Activated naive CD8-positive, alpha-beta T cell treated with anti-CD3 and anti-CD28 coated beads, Interleukin-2, amount 50 U/mL, for 24 hours (primary cell): ENCODE measurements at regions not wholly inside any gene's neighbourhood (a gene's known extent, or its start where the extent isn't known, plus 50 kb on each side); places are given as distances from the start of the nearest gene placed in this dataset.

Experiments
- ATAC-seq: fragments of 150-1000 bp; cut with Tn5 transposase; one replicate; pipeline ENCODE4 v1.10.0; 2021
- DNase-seq: peaks from one replicate; pipeline ENCODE4 v3.0.0; 2021
- H3K27ac Mint-ChIP-seq: one replicate; pipeline ENCODE4 v1.8.0; 2021; ENCODE audit warnings: mild to moderate bottlenecking, mixed read lengths
- H3K27me3 Mint-ChIP-seq: one replicate; pipeline ENCODE4 v1.8.0; 2021; ENCODE audit warnings: mixed read lengths
- H3K36me3 Mint-ChIP-seq: one replicate; pipeline ENCODE4 v1.8.0; 2021; ENCODE audit warnings: low read depth, mixed read lengths
- H3K4me1 Mint-ChIP-seq: one replicate; pipeline ENCODE4 v1.8.0; 2021; ENCODE audit warnings: mixed read lengths
- H3K4me3 Mint-ChIP-seq: one replicate; pipeline ENCODE4 v1.8.0; 2021; ENCODE audit warnings: mild to moderate bottlenecking, moderate library complexity, mixed read lengths
- H3K9me3 Mint-ChIP-seq: one replicate; pipeline ENCODE4 v1.8.0; 2021; ENCODE audit warnings: mixed read lengths

GRCh38 chr12:17361224-17361623, 728.8 kb downstream of the RERGL start:
- no peak overlapping the region for H3K4me3 Mint-ChIP-seq
- no peaks in the 10 kb centered on the region for H3K27me3 Mint-ChIP-seq
- no peaks in the 10 kb centered on the region for H3K4me1 Mint-ChIP-seq
- DNase-seq (no peak), ATAC-seq (no peak)
- no peak overlapping the region for H3K27ac Mint-ChIP-seq
- H3K36me3 Mint-ChIP-seq, result no peaks in the 10 kb centered on the region
- H3K9me3 Mint-ChIP-seq, result peaks cover 5% of the 10 kb centered on the region

- Mint-ChIP-seq H3K9me3 (no peaks in the 10 kb centered on the region), H3K4me1 (no peaks in the 10 kb centered on the region)
These were observed 731.2 kb downstream of the RERGL start for GRCh38 chr12:17358835-17359234.

GRCh38 chr12:17357396-17357795, 732.6 kb downstream of the RERGL start:
- ATAC-seq (no peak), DNase-seq (no peak)
- Mint-ChIP-seq H3K4me3 (no peak overlapping the region), H3K27me3 (no peaks in the 10 kb centered on the region), H3K4me1 (no peaks in the 10 kb centered on the region), H3K27ac (no peak overlapping the region), H3K9me3 (peaks cover 4% of the 10 kb centered on the region), H3K36me3 (no peaks in the 10 kb centered on the region)

More at GRCh38 chr12:17358835-17359234, 731.2 kb downstream of the RERGL start:
- DNase-seq (no peak), ATAC-seq (no peak)
- Mint-ChIP-seq H3K27ac (no peak overlapping the region), H3K27me3 (no peaks in the 10 kb centered on the region), H3K36me3 (no peaks in the 10 kb centered on the region), H3K4me3 (no peak overlapping the region)

- Mint-ChIP-seq H3K9me3 (peaks cover 14% of the 10 kb centered on the region), H3K27ac (no peak overlapping the region), H3K4me1 (no peaks in the 10 kb centered on the region), H3K4me3 (no peak overlapping the region), H3K27me3 (no peaks in the 10 kb centered on the region), H3K36me3 (no peaks in the 10 kb centered on the region)
- DNase-seq (no peak), ATAC-seq (no peak)
These were observed 737.8 kb downstream of the RERGL start for GRCh38 chr12:17352164-17352563.

- Mint-ChIP-seq H3K27ac (no peak overlapping the region), H3K4me3 (no peak overlapping the region), H3K36me3 (no peaks in the 10 kb centered on the region), H3K4me1 (no peaks in the 10 kb centered on the region), H3K9me3 (peaks cover 22% of the 10 kb centered on the region), H3K27me3 (no peaks in the 10 kb centered on the region)
- ATAC-seq, result no peak
- no peak for DNase-seq
These were observed 741.7 kb downstream of the RERGL start for GRCh38 chr12:17348311-17348710.

GRCh38 chr12:17344649-17345048, 738.7 kb upstream of the LMO3 start:
- H3K36me3 Mint-ChIP-seq, result no peaks in the 10 kb centered on the region
- no peaks in the 10 kb centered on the region for H3K4me1 Mint-ChIP-seq
- no peak overlapping the region for H3K4me3 Mint-ChIP-seq
- H3K9me3 Mint-ChIP-seq, result peaks cover 21% of the 10 kb centered on the region
- H3K27me3 Mint-ChIP-seq, result no peaks in the 10 kb centered on the region
- ATAC-seq (no peak), DNase-seq (no peak)
- no peak overlapping the region for H3K27ac Mint-ChIP-seq

GRCh38 chr12:17342381-17342961, 736.5 kb upstream of the LMO3 start:
- ATAC-seq, result no peak
- no peak overlapping the region for H3K27ac Mint-ChIP-seq
- H3K36me3 Mint-ChIP-seq, result no peaks in the 10 kb centered on the region
- no peak for DNase-seq
- H3K4me3 Mint-ChIP-seq, result no peak overlapping the region
- H3K27me3 Mint-ChIP-seq, result no peaks in the 10 kb centered on the region
- peaks cover 12% of the 10 kb centered on the region for H3K9me3 Mint-ChIP-seq
- H3K4me1 Mint-ChIP-seq, result no peaks in the 10 kb centered on the region

GRCh38 chr12:17335487-17335886, 729.5 kb upstream of the LMO3 start:
- no peak for DNase-seq
- Mint-ChIP-seq H3K4me3 (no peak overlapping the region), H3K4me1 (no peaks in the 10 kb centered on the region), H3K27ac (no peak overlapping the region), H3K36me3 (no peaks in the 10 kb centered on the region), H3K27me3 (no peaks in the 10 kb centered on the region), H3K9me3 (peaks cover 7% of the 10 kb centered on the region)
- no peak for ATAC-seq

- Mint-ChIP-seq H3K4me1 (no peaks in the 10 kb centered on the region), H3K36me3 (no peaks in the 10 kb centered on the region), H3K9me3 (peaks cover 7% of the 10 kb centered on the region), H3K4me3 (no peak overlapping the region), H3K27ac (no peak overlapping the region), H3K27me3 (no peaks in the 10 kb centered on the region)
- DNase-seq, result no peak
- no peak for ATAC-seq
These were observed 728.8 kb upstream of the LMO3 start for GRCh38 chr12:17334784-17335183.

GRCh38 chr12:17333287-17333686, 727.3 kb upstream of the LMO3 start:
- Mint-ChIP-seq H3K36me3 (no peaks in the 10 kb centered on the region), H3K9me3 (peaks cover 7% of the 10 kb centered on the region), H3K27ac (no peak overlapping the region), H3K4me1 (no peaks in the 10 kb centered on the region), H3K27me3 (no peaks in the 10 kb centered on the region), H3K4me3 (no peak overlapping the region)
- ATAC-seq, result no peak
- DNase-seq, result no peak

GRCh38 chr12:17326649-17327048, 720.7 kb upstream of the LMO3 start:
- Mint-ChIP-seq H3K27me3 (no peaks in the 10 kb centered on the region), H3K9me3 (peaks cover 7% of the 10 kb centered on the region), H3K4me1 (no peaks in the 10 kb centered on the region), H3K27ac (no peak overlapping the region), H3K4me3 (no peak overlapping the region), H3K36me3 (no peaks in the 10 kb centered on the region)
- DNase-seq (no peak), ATAC-seq (no peak)

GRCh38 chr12:17322090-17322489, 716.1 kb upstream of the LMO3 start:
- Mint-ChIP-seq H3K27ac (no peak overlapping the region), H3K36me3 (no peaks in the 10 kb centered on the region), H3K4me1 (no peaks in the 10 kb centered on the region), H3K9me3 (peaks cover 35% of the 10 kb centered on the region), H3K4me3 (no peak overlapping the region), H3K27me3 (no peaks in the 10 kb centered on the region)
- DNase-seq, result no peak
- ATAC-seq, result no peak

- Mint-ChIP-seq H3K36me3 (no peaks in the 10 kb centered on the region), H3K4me3 (no peak overlapping the region), H3K27me3 (no peaks in the 10 kb centered on the region), H3K27ac (no peak overlapping the region), H3K9me3 (peaks cover 11% of the 10 kb centered on the region), H3K4me1 (no peaks in the 10 kb centered on the region)
- DNase-seq (no peak), ATAC-seq (no peak)
These were observed 698.8 kb upstream of the LMO3 start for GRCh38 chr12:17304503-17305347.

GRCh38 chr12:17302001-17302400, 696.0 kb upstream of the LMO3 start:
- Mint-ChIP-seq H3K27ac (no peak overlapping the region), H3K36me3 (no peaks in the 10 kb centered on the region), H3K27me3 (no peaks in the 10 kb centered on the region), H3K4me3 (no peak overlapping the region), H3K9me3 (peaks cover 22% of the 10 kb centered on the region), H3K4me1 (no peaks in the 10 kb centered on the region)
- no peak for DNase-seq
- ATAC-seq, result no peak

- Mint-ChIP-seq H3K4me1 (no peaks in the 10 kb centered on the region), H3K36me3 (no peaks in the 10 kb centered on the region), H3K4me3 (no peak overlapping the region), H3K27me3 (no peaks in the 10 kb centered on the region), H3K9me3 (peaks cover 24% of the 10 kb centered on the region), H3K27ac (no peak overlapping the region)
- ATAC-seq (no peak), DNase-seq (no peak)
These were observed 695.6 kb upstream of the LMO3 start for GRCh38 chr12:17301544-17301943.
